Tibial nerve (tissue), 4 donors: ENCODE measurements at regions not wholly inside any gene's neighbourhood (a gene's known extent, or its start where the extent isn't known, plus 50 kb on each side); places are given as distances from the start of the nearest gene placed in this dataset.

Experiments used
- EP300 ChIP-seq, 2 donors: sonication (generic); formaldehyde crosslinking; IDR thresholded peaks; one replicate each; pipeline ENCODE4 v1.6.1; 2017; ENCODE audit warnings: antibody characterized with exemption in 2 of 2, mild to moderate bottlenecking in 1 of 2
- POLR2A ChIP-seq, 2 donors: fragments of 450-650 bp; IDR thresholded peaks; one replicate each; pipeline ENCODE4 v1.6.1; 2017; ENCODE audit warnings: antibody characterized with exemption in 2 of 2, mild to moderate bottlenecking in 2 of 2, moderate library complexity in 2 of 2
- TF ChIP-seq, protein P1 (sequence below), 5 experiments: fragments of 200-600 bp in 3 of 5; fragments of 450-650 bp in 2 of 5; sonication (generic) in 3 of 5; IDR thresholded peaks; one replicate each; pipeline ENCODE4 v1.5.1; 2016 to 2019; ENCODE audit warnings: antibody characterized with exemption in 5 of 5, mild to moderate bottlenecking in 3 of 5, moderate library complexity in 2 of 5

DNA sequence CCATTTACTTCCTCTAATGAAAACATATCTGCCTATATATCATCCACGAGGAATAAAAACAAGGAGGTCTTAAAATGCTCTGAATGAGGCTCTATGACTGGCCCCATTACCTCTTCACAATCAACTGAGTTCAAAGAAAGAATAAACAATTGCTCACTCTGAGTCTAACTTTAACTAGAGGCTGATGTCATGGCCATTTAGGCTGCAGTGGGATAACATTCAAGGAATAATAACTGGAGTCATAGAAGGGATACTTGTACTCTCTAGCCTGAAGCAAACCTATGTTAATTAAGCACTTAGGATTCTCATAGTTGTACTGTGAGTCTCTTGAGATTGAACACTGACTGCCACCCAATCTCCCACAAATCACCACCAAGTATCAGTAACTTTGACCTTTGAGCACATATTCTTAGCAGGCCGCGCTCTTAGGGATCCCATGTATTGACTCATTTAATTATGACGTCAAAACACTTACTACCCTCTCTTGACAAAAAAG, 70.2 kb downstream of the PERP start:
- TF ChIP-seq, protein P1, sequence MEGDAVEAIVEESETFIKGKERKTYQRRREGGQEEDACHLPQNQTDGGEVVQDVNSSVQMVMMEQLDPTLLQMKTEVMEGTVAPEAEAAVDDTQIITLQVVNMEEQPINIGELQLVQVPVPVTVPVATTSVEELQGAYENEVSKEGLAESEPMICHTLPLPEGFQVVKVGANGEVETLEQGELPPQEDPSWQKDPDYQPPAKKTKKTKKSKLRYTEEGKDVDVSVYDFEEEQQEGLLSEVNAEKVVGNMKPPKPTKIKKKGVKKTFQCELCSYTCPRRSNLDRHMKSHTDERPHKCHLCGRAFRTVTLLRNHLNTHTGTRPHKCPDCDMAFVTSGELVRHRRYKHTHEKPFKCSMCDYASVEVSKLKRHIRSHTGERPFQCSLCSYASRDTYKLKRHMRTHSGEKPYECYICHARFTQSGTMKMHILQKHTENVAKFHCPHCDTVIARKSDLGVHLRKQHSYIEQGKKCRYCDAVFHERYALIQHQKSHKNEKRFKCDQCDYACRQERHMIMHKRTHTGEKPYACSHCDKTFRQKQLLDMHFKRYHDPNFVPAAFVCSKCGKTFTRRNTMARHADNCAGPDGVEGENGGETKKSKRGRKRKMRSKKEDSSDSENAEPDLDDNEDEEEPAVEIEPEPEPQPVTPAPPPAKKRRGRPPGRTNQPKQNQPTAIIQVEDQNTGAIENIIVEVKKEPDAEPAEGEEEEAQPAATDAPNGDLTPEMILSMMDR (IDR thresholded peaks at IDR 0.05) = no peak
- TF ChIP-seq POLR2A (IDR thresholded peaks at IDR 0.05) (no peak), EP300 (IDR thresholded peaks at IDR 0.05) (no peak)
